ENCODE measurements at regions not wholly inside any gene's neighbourhood (a gene's known extent, or its start where the extent isn't known, plus 50 kb on each side); places are given as distances from the start of the nearest gene placed in this dataset.

DNA sequence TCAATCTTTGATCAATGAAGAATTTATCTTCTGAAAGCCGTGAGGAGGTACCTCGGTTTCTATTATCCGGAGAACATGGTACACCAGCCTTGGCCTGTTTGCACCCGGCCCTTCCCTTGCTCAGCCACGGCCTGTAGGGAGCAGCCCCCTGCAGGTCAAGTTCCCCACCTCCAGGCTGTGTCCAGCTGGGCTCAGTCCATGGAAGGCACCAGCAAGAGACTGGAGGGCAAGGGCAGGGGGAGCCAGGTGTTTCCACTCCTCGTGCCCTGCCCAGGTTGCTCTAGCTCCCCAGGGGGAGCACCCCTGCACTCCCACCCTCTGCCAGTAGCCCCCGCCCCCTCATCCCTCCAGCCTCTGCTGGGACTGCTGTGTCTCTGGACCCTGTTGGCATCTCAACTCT, 87.3 kb upstream of the ADAMTS2 start:
- TF ChIP-seq POLR2AphosphoS5 (IDR thresholded peaks at IDR 0.05) (no peak), EP300 (IDR thresholded peaks at IDR 0.05) (no peak)
- TF ChIP-seq, protein P1, sequence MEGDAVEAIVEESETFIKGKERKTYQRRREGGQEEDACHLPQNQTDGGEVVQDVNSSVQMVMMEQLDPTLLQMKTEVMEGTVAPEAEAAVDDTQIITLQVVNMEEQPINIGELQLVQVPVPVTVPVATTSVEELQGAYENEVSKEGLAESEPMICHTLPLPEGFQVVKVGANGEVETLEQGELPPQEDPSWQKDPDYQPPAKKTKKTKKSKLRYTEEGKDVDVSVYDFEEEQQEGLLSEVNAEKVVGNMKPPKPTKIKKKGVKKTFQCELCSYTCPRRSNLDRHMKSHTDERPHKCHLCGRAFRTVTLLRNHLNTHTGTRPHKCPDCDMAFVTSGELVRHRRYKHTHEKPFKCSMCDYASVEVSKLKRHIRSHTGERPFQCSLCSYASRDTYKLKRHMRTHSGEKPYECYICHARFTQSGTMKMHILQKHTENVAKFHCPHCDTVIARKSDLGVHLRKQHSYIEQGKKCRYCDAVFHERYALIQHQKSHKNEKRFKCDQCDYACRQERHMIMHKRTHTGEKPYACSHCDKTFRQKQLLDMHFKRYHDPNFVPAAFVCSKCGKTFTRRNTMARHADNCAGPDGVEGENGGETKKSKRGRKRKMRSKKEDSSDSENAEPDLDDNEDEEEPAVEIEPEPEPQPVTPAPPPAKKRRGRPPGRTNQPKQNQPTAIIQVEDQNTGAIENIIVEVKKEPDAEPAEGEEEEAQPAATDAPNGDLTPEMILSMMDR (IDR thresholded peaks at IDR 0.05), result no peak

Measured in gastroesophageal sphincter (tissue), 3 donors.